ENCODE measurements at regions not wholly inside any gene's neighbourhood (a gene's known extent, or its start where the extent isn't known, plus 50 kb on each side); places are given as distances from the start of the nearest gene placed in this dataset.

GRCh38 chr6:145233955-145234354, 501.4 kb downstream of the EPM2A start:
- no peak for TF ChIP-seq CTCF (IDR thresholded peaks at IDR 0.05)
- Histone ChIP-seq H3K36me3 (no peaks in the 10 kb centered on the region), H3K27me3 (no peaks in the 10 kb centered on the region), H3K9me3 (no peaks in the 10 kb centered on the region), H3K4me3 (no peak overlapping the region), H3K27ac (no peak overlapping the region), H3K9ac (ENCODE audit: low read depth in 2 of 2, low read length in 2 of 2) (no peak overlapping the region), H3K4me1 (no peaks in the 10 kb centered on the region)
- DNase-seq: no peak
- intact Hi-C loops (cut with DNase I): no loop called here

DNA sequence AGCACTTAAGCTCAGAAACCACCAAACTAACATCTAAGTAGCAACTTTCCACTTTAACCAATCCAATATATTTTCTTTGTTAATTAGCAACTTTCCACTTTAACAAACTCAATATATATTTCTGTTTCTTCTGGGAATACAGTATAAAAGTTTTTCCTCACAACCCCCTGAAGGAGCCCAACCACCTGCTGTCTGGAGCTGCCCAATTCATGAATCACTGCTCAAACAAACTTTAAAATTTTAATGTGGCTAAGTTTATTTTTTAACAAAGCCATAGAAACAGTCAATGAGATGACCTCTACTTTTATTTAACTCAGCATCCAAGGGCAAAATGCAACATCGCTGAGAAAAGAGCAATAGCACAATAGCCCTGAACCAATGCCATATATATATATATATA, 500.1 kb downstream of the EPM2A start:
- H3K36me3 ChIP-seq: no peaks in the 10 kb centered on the region
- no peak for TF ChIP-seq CTCF (IDR thresholded peaks at IDR 0.05)
- H3K9me3 ChIP-seq: no peaks in the 10 kb centered on the region
- intact Hi-C loops (cut with DNase I): no loop called here
- H3K4me1 ChIP-seq: no peaks in the 10 kb centered on the region
- no peak overlapping the region for H3K4me3 ChIP-seq
- H3K9ac ChIP-seq (ENCODE audit: low read depth in 2 of 2, low read length in 2 of 2): no peak overlapping the region
- DNase-seq: no peak
- H3K27me3 ChIP-seq: no peaks in the 10 kb centered on the region
- H3K27ac ChIP-seq: no peak overlapping the region

- no peaks in the 10 kb centered on the region for H3K27me3 ChIP-seq
- H3K36me3 ChIP-seq: no peaks in the 10 kb centered on the region
- no peak for DNase-seq
- TF ChIP-seq CTCF (IDR thresholded peaks at IDR 0.05): no peak
- intact Hi-C loops (cut with DNase I): no loop called here
- no peak overlapping the region for H3K9ac ChIP-seq (ENCODE audit: low read depth in 2 of 2, low read length in 2 of 2)
- no peaks in the 10 kb centered on the region for H3K9me3 ChIP-seq
- H3K4me3 ChIP-seq: no peak overlapping the region
- no peak overlapping the region for H3K27ac ChIP-seq
- no peaks in the 10 kb centered on the region for H3K4me1 ChIP-seq
These were observed 496.5 kb downstream of the EPM2A start for GRCh38 chr6:145238787-145239186.

GRCh38 chr6:145241039-145241438, 494.3 kb downstream of the EPM2A start:
- Histone ChIP-seq H3K27ac (no peak overlapping the region), H3K4me3 (no peak overlapping the region), H3K36me3 (no peaks in the 10 kb centered on the region), H3K27me3 (no peaks in the 10 kb centered on the region), H3K4me1 (no peaks in the 10 kb centered on the region), H3K9me3 (no peaks in the 10 kb centered on the region), H3K9ac (ENCODE audit: low read depth in 2 of 2, low read length in 2 of 2) (no peak overlapping the region)
- intact Hi-C loops (cut with DNase I): no loop called here
- DNase-seq: no peak
- no peak for TF ChIP-seq CTCF (IDR thresholded peaks at IDR 0.05)

DNA sequence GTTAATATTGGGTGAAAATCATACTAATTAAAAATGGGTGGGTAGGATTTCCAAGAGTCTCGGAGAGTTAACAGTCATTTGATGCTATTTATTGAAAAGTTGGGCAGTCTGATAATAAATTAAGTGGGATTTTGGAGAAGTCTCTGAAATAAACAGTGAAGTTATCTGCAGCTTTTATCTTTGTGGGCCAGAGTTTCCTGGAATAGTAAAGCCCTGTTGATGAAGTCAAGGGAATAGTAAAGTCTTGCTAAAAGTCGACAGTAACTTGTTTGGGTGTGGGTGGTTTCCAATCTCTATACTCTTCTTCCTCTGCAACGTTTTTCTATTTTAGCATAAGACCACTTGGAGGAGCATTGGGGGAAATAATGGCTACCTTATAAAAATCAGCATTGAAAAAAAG, 493.6 kb downstream of the EPM2A start:
- Histone ChIP-seq H3K27me3 (no peaks in the 10 kb centered on the region), H3K36me3 (no peaks in the 10 kb centered on the region), H3K9ac (ENCODE audit: low read depth in 2 of 2, low read length in 2 of 2) (no peak overlapping the region), H3K4me1 (no peaks in the 10 kb centered on the region), H3K9me3 (no peaks in the 10 kb centered on the region), H3K4me3 (no peak overlapping the region), H3K27ac (no peak overlapping the region)
- no peak for DNase-seq
- no peak for TF ChIP-seq CTCF (IDR thresholded peaks at IDR 0.05)
- intact Hi-C loops (cut with DNase I): no loop called here
